Neuronal stem cell (in vitro differentiated cells): ENCODE measurements at regions not wholly inside any gene's neighbourhood (a gene's known extent, or its start where the extent isn't known, plus 50 kb on each side); places are given as distances from the start of the nearest gene placed in this dataset.

Experiments used
- DNase-seq: peaks from one replicate; pipeline ENCODE4 v3.0.0-alpha.2; 2013; ENCODE audit warnings: low spot score
- H2AFZ ChIP-seq: one replicate; pipeline ENCODE4 v1.6.1; 2013; ENCODE audit warnings: mild to moderate bottlenecking, low read length, inconsistent platforms
- H2AK5ac ChIP-seq: 2 replicates; pipeline ENCODE4 v1.6.1; 2013; ENCODE audit warnings: low read depth, mild to moderate bottlenecking, inconsistent platforms, low read length, moderate library complexity, mixed read lengths
- H2BK120ac ChIP-seq: 2 replicates; pipeline ENCODE4 v1.6.1; 2013; ENCODE audit warnings: low read depth, mild to moderate bottlenecking, inconsistent platforms, low read length, moderate library complexity, mixed read lengths
- H2BK12ac ChIP-seq: one replicate; pipeline ENCODE4 v1.6.1; 2013; ENCODE audit warnings: low read length, inconsistent platforms
- H2BK15ac ChIP-seq: 2 replicates; pipeline ENCODE4 v1.6.1; 2013; ENCODE audit warnings: mild to moderate bottlenecking, low read length, inconsistent platforms, mixed read lengths
- H2BK5ac ChIP-seq: one replicate; pipeline ENCODE4 v1.6.1; 2013; ENCODE audit warnings: inconsistent platforms, mild to moderate bottlenecking, low read length, moderate library complexity
- H3K14ac ChIP-seq: one replicate; pipeline ENCODE4 v1.6.1; 2013; ENCODE audit warnings: low read length, inconsistent platforms
- H3K18ac ChIP-seq: 2 replicates; pipeline ENCODE4 v1.6.1; 2013; ENCODE audit warnings: low read length, inconsistent platforms
- H3K23ac ChIP-seq: 2 replicates; pipeline ENCODE4 v1.6.1; 2013; ENCODE audit warnings: low read depth, mild to moderate bottlenecking, mixed read lengths, low read length, inconsistent platforms; ENCODE audit not compliant: poor library complexity
- H3K27ac ChIP-seq: replicated peaks from 3 replicates; pipeline ENCODE4 v1.5.1; 2013; ENCODE audit warnings: low read length, inconsistent platforms
- H3K27me3 ChIP-seq, 3 experiments: 2 replicates each; pipeline ENCODE4 v1.6.1; 2013; ENCODE audit warnings: low read length in 3 of 3, mild to moderate bottlenecking in 2 of 3, inconsistent platforms in 1 of 3, low read depth in 1 of 3, mixed read lengths in 1 of 3, moderate library complexity in 1 of 3; ENCODE audit not compliant: control insufficient read depth in 3 of 3, insufficient read depth in 3 of 3
- H3K36me3 ChIP-seq, 2 donors: replicated peaks in 1 of 2; 2 replicates each; pipeline ENCODE4 v1.6.1; 2013; ENCODE audit warnings: low read length in 2 of 2; ENCODE audit not compliant: control insufficient read depth in 2 of 2, insufficient read depth in 2 of 2
- H3K4ac ChIP-seq: 2 replicates; pipeline ENCODE4 v1.6.1; 2013; ENCODE audit warnings: inconsistent platforms, mild to moderate bottlenecking, low read length, moderate library complexity
- H3K4me1 ChIP-seq, 2 donors: 1 replicate in 1 of 2; 2 replicates in 1 of 2; pipeline ENCODE4 v1.6.1; 2013; ENCODE audit warnings: low read length in 2 of 2, low read depth in 1 of 2; ENCODE audit not compliant: control insufficient read depth in 2 of 2, insufficient read depth in 1 of 2
- H3K4me2 ChIP-seq: one replicate; pipeline ENCODE4 v1.6.1; 2013; ENCODE audit warnings: mild to moderate bottlenecking, low read length, inconsistent platforms; ENCODE audit not compliant: insufficient read depth, poor library complexity, severe bottlenecking
- H3K4me3 ChIP-seq, 2 donors: 2 replicates each; pipeline ENCODE4 v1.5.1; 2013; ENCODE audit warnings: low read length in 2 of 2, mild to moderate bottlenecking in 2 of 2, inconsistent platforms in 1 of 2, moderate library complexity in 1 of 2
- H3K79me1 ChIP-seq: one replicate; pipeline ENCODE4 v1.6.1; 2013; ENCODE audit warnings: low read depth, mild to moderate bottlenecking, inconsistent platforms, low read length, moderate library complexity
- H3K9ac ChIP-seq: one replicate; pipeline ENCODE4 v1.6.1; 2013; ENCODE audit warnings: mild to moderate bottlenecking, low read depth, low read length, inconsistent platforms; ENCODE audit not compliant: poor library complexity
- H3K9me3 ChIP-seq, 2 donors: replicated peaks in 1 of 2; 2 replicates each; pipeline versions ENCODE3 to v1.6.1; 2013; ENCODE audit warnings: low read length in 2 of 2, mild to moderate bottlenecking in 2 of 2, inconsistent platforms in 1 of 2, low read depth in 1 of 2, mixed read lengths in 1 of 2, moderate library complexity in 1 of 2; ENCODE audit not compliant: control insufficient read depth in 2 of 2, insufficient read depth in 1 of 2
- H4K8ac ChIP-seq: one replicate; pipeline ENCODE4 v1.6.1; 2013; ENCODE audit warnings: low read depth, mild to moderate bottlenecking, inconsistent platforms, low read length, moderate library complexity
- H4K91ac ChIP-seq: one replicate; pipeline ENCODE4 v1.6.1; 2013; ENCODE audit warnings: low read length, low read depth, mild to moderate bottlenecking, inconsistent platforms; ENCODE audit not compliant: poor library complexity
- WGBS, 2 donors: extraction: QIAGEN DNeasy Blood & Tissue Kit; methylation state at CpG; one replicate each; pipeline ENCODE4 v1.1.7; 2013; ENCODE audit warnings: missing lambda C conversion rate in 2 of 2, mixed read lengths in 1 of 2; ENCODE audit not compliant: insufficient read length in 2 of 2, insufficient replicate concordance in 1 of 2; ENCODE audit errors: extremely low coverage in 2 of 2; 5-methylcytosine and 5-hydroxymethylcytosine counted together

GRCh38 chr12:116360579-116361413, 83.3 kb upstream of the MED13L start:
- Histone ChIP-seq H3K79me1 (no peaks in the 10 kb centered on the region), H2BK12ac (no peak overlapping the region), H3K27ac (no peak overlapping the region), H3K9ac (no peak overlapping the region), H4K8ac (no peak overlapping the region), H2BK120ac (no peak overlapping the region), H3K23ac (no peak overlapping the region), H2AK5ac (peak overlapping the region; percentile 88), H3K4me1 (peaks cover 0 to 3% of the 10 kb centered on the region in 2 donors), H3K4ac (no peak overlapping the region), H2BK5ac (no peak overlapping the region), H3K14ac (no peak overlapping the region), H4K91ac (no peak overlapping the region), H3K4me2 (no peak overlapping the region), H2AFZ (no peak overlapping the region), H3K36me3 (no peaks in the 10 kb centered on the region), H3K4me3 (no peak overlapping the region), H3K18ac (no peak overlapping the region), H3K27me3 (no peaks in the 10 kb centered on the region), H3K9me3 (no peaks in the 10 kb centered on the region), H2BK15ac (peak overlapping the region; percentile 7)
- DNase-seq, result no peak
- no CpG with 5 or more reads among the region's 6 CpGs for WGBS, 2 donors

DNA sequence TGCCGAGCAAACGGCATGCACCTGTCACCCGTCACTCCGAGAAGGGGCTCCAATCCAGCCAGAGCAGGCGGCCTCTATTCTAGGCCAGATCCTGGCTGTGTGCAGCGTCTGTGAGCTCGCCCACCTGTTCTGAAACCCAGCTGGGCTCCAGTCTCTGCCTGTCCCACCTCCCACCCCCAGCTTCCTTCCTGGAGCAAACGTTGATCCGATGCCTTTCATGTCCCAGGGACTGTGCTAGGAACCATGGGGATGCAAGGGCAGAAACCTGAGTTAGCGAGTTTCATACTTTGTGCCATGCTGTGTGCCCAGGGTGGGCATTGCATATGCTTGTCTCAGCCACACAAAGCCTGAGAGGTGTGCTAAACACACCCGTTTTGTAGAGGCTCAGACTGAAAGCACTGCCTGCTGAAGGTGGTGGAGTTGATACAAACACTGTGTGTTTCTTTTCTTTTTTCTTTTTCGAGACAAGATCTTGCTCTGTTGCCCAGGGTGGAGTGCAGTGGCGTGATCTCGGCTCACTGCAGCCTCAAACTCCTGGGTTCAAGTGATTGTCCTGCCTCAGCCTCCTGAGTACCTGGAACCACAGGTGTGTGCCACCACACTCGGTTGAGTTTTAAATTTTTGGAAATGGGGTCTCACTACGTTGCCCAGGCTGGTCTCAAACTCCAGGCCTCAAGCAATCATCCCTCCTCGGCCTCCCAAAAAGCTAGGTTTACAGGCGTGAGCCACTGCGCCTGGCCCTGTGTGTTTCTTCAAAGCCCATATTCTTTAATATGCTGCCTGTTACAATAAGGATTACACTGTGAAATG, 84.1 kb upstream of the MED13L start:
- H3K4me1 ChIP-seq, result peaks cover 0 to 6% of the 10 kb centered on the region in 2 donors
- H4K91ac ChIP-seq, result no peak overlapping the region
- DNase-seq, result no peak
- no peak overlapping the region for H4K8ac ChIP-seq
- H3K79me1 ChIP-seq, result no peaks in the 10 kb centered on the region
- no peaks in the 10 kb centered on the region for H3K27me3 ChIP-seq
- no CpG with 5 or more reads among the region's 19 CpGs for WGBS, 2 donors
- H2BK120ac ChIP-seq, result no peak overlapping the region
- H3K36me3 ChIP-seq, result no peaks in the 10 kb centered on the region
- no peak overlapping the region for H3K23ac ChIP-seq
- no peak overlapping the region for H3K27ac ChIP-seq
- H3K18ac ChIP-seq, result no peak overlapping the region
- no peak overlapping the region for H3K14ac ChIP-seq
- H2AFZ ChIP-seq, result no peak overlapping the region
- H2BK15ac ChIP-seq, result peak overlapping the region; percentile 7
- H3K4me3 ChIP-seq, result no peak overlapping the region
- H3K4ac ChIP-seq, result no peak overlapping the region
- H3K9ac ChIP-seq, result peak overlapping the region; percentile 12
- no peak overlapping the region for H3K4me2 ChIP-seq
- no peak overlapping the region for H2BK12ac ChIP-seq
- H2BK5ac ChIP-seq, result no peak overlapping the region
- H2AK5ac ChIP-seq, result peak overlapping the region; percentile 88
- no peaks in the 10 kb centered on the region for H3K9me3 ChIP-seq

- Histone ChIP-seq H3K9ac (no peak overlapping the region), H3K14ac (no peak overlapping the region), H2AFZ (no peak overlapping the region), H3K27me3 (no peaks in the 10 kb centered on the region), H3K36me3 (no peaks in the 10 kb centered on the region), H2BK15ac (no peak overlapping the region), H2AK5ac (no peak overlapping the region), H3K18ac (no peak overlapping the region), H2BK5ac (no peak overlapping the region), H3K23ac (no peak overlapping the region), H3K4me2 (no peak overlapping the region), H2BK120ac (no peak overlapping the region), H3K4ac (no peak overlapping the region), H3K4me3 (no peak overlapping the region), H3K79me1 (no peaks in the 10 kb centered on the region), H2BK12ac (no peak overlapping the region), H3K4me1 (peaks cover 0 to 7% of the 10 kb centered on the region in 2 donors), H3K9me3 (no peaks in the 10 kb centered on the region), H3K27ac (no peak overlapping the region), H4K91ac (no peak overlapping the region), H4K8ac (no peak overlapping the region)
- WGBS, 2 donors, result no CpG with 5 or more reads among the region's 2 CpGs
- no peak for DNase-seq
Observed at GRCh38 chr12:116365114-116365513, 87.6 kb upstream of the MED13L start.
